ENCODE measurements at regions not wholly inside any gene's neighbourhood (a gene's known extent, or its start where the extent isn't known, plus 50 kb on each side); places are given as distances from the start of the nearest gene placed in this dataset.

- peaks cover 0 to 5% of the 10 kb centered on the region in 2 donors for H3K4me1 Mint-ChIP-seq (ENCODE audit: low read depth in 2 of 2)
- H3K9me3 Mint-ChIP-seq, result no peaks in the 10 kb centered on the region
- DNase-seq (ENCODE audit: low spot score), result no peak
- H3K27me3 Mint-ChIP-seq, result peaks cover 15 to 35% of the 10 kb centered on the region in 2 donors
- H3K27ac Mint-ChIP-seq, result no peak overlapping the region
- no peaks in the 10 kb centered on the region for H3K36me3 Mint-ChIP-seq
- H3K4me3 Mint-ChIP-seq, result no peak overlapping the region
- ATAC-seq, result no peak
Measured at GRCh38 chr4:153142700-153143438, 61.4 kb upstream of the TRIM2 start.

- DNase-seq (ENCODE audit: low spot score) (no peak), ATAC-seq (no peak)
- Mint-ChIP-seq H3K4me1 (ENCODE audit: low read depth in 2 of 2) (peaks cover 0 to 3% of the 10 kb centered on the region in 2 donors), H3K27ac (no peak overlapping the region), H3K36me3 (no peaks in the 10 kb centered on the region), H3K9me3 (no peaks in the 10 kb centered on the region), H3K4me3 (no peak overlapping the region), H3K27me3 (peaks cover 18 to 33% of the 10 kb centered on the region in 2 donors)
Measured at GRCh38 chr4:153143527-153144348, 60.5 kb upstream of the TRIM2 start.

GRCh38 chr4:153146031-153146430 is 58.2 kb upstream of the TRIM2 start:
- H3K27ac Mint-ChIP-seq, result no peak overlapping the region
- no peak for ATAC-seq
- H3K27me3 Mint-ChIP-seq, result peaks cover 16 to 26% of the 10 kb centered on the region in 2 donors
- H3K36me3 Mint-ChIP-seq, result no peaks in the 10 kb centered on the region
- no peak for DNase-seq (ENCODE audit: low spot score)
- no peaks in the 10 kb centered on the region for H3K4me1 Mint-ChIP-seq (ENCODE audit: low read depth in 2 of 2)
- H3K9me3 Mint-ChIP-seq, result no peaks in the 10 kb centered on the region
- H3K4me3 Mint-ChIP-seq, result no peak overlapping the region

GRCh38 chr4:153146961-153147360 is 57.3 kb upstream of the TRIM2 start:
- ATAC-seq (no peak), DNase-seq (ENCODE audit: low spot score) (no peak)
- Mint-ChIP-seq H3K27ac (no peak overlapping the region), H3K36me3 (no peaks in the 10 kb centered on the region), H3K4me1 (ENCODE audit: low read depth in 2 of 2) (peaks cover 5 to 7% of the 10 kb centered on the region in 2 donors), H3K4me3 (no peak overlapping the region), H3K27me3 (peaks cover 24 to 32% of the 10 kb centered on the region in 2 donors), H3K9me3 (no peaks in the 10 kb centered on the region)

- DNase-seq (ENCODE audit: low spot score), result no peak
- no peaks in the 10 kb centered on the region for H3K36me3 Mint-ChIP-seq
- H3K4me1 Mint-ChIP-seq (ENCODE audit: low read depth in 2 of 2), result peaks cover 17 to 22% of the 10 kb centered on the region in 2 donors
- H3K27me3 Mint-ChIP-seq, result peaks cover 27 to 38% of the 10 kb centered on the region in 2 donors
- no peaks in the 10 kb centered on the region for H3K9me3 Mint-ChIP-seq
- H3K4me3 Mint-ChIP-seq, result no peak overlapping the region
- H3K27ac Mint-ChIP-seq, result no peak overlapping the region
- ATAC-seq, result no peak
Measured at GRCh38 chr4:153148791-153149190, 55.5 kb upstream of the TRIM2 start.

- Mint-ChIP-seq H3K4me3 (peak overlapping the region; percentile 78), H3K36me3 (no peaks in the 10 kb centered on the region), H3K27me3 (peaks cover 43 to 54% of the 10 kb centered on the region in 2 donors), H3K27ac (no peak overlapping the region), H3K9me3 (no peaks in the 10 kb centered on the region), H3K4me1 (ENCODE audit: low read depth in 2 of 2) (peaks cover 22 to 30% of the 10 kb centered on the region in 2 donors)
- DNase-seq (ENCODE audit: low spot score) (no peak), ATAC-seq (no peak)
Measured at GRCh38 chr4:153151535-153152455, 52.4 kb upstream of the TRIM2 start.

GRCh38 chr4:153152501-153153338 is 51.5 kb upstream of the TRIM2 start:
- no peak overlapping the region for H3K27ac Mint-ChIP-seq

GRCh38 chr4:153153339-153153871 is 50.8 kb upstream of the TRIM2 start:
- no peak overlapping the region for H3K27ac Mint-ChIP-seq
- H3K36me3 Mint-ChIP-seq, result no peaks in the 10 kb centered on the region
- DNase-seq (ENCODE audit: low spot score) (peak; percentile 78), ATAC-seq (peak; percentile 75 to 92)
- peak overlapping the region; percentile 78 for H3K4me3 Mint-ChIP-seq
- peaks cover 40 to 55% of the 10 kb centered on the region in 2 donors for H3K27me3 Mint-ChIP-seq
- no peaks in the 10 kb centered on the region for H3K9me3 Mint-ChIP-seq
- peaks cover 22 to 30% of the 10 kb centered on the region in 2 donors for H3K4me1 Mint-ChIP-seq (ENCODE audit: low read depth in 2 of 2)

More at GRCh38 chr4:153152501-153153338, 51.5 kb upstream of the TRIM2 start:
- Mint-ChIP-seq H3K27me3 (peaks cover 40 to 49% of the 10 kb centered on the region in 2 donors), H3K36me3 (no peaks in the 10 kb centered on the region), H3K4me1 (ENCODE audit: low read depth in 2 of 2) (peaks cover 22 to 30% of the 10 kb centered on the region in 2 donors), H3K4me3 (peak overlapping the region; percentile 78), H3K9me3 (no peaks in the 10 kb centered on the region)
- ATAC-seq (peak; percentile 46 to 50), DNase-seq (ENCODE audit: low spot score) (no peak)

- ATAC-seq (no peak), DNase-seq (ENCODE audit: low spot score) (no peak)
- Mint-ChIP-seq H3K27me3 (peaks cover 44 to 60% of the 10 kb centered on the region in 2 donors), H3K4me3 (peak overlapping the region; percentile 78), H3K27ac (no peak overlapping the region), H3K36me3 (no peaks in the 10 kb centered on the region), H3K4me1 (ENCODE audit: low read depth in 2 of 2) (peaks cover 22 to 30% of the 10 kb centered on the region in 2 donors), H3K9me3 (no peaks in the 10 kb centered on the region)
Measured at GRCh38 chr4:153154007-153154975, 50.0 kb upstream of the TRIM2 start.
